Thyroid gland (tissue), 4 donors: ENCODE measurements at regions not wholly inside any gene's neighbourhood (a gene's known extent, or its start where the extent isn't known, plus 50 kb on each side); places are given as distances from the start of the nearest gene placed in this dataset.

Experiments
- CTCF ChIP-seq, 6 experiments: fragments of 200-600 bp in 3 of 6; fragments of 450-650 bp in 3 of 6; sonication (generic) in 3 of 6; IDR thresholded peaks; one replicate each; pipeline ENCODE4 v1.5.1; 2016 to 2019; ENCODE audit warnings: antibody characterized with exemption in 6 of 6, mild to moderate bottlenecking in 2 of 6, inconsistent platforms in 1 of 6, moderate library complexity in 1 of 6
- POLR2A ChIP-seq, 2 donors: fragments of 450-650 bp; IDR thresholded peaks; one replicate each; pipeline ENCODE4 v1.6.1; 2017; ENCODE audit warnings: antibody characterized with exemption in 2 of 2, mild to moderate bottlenecking in 2 of 2, moderate library complexity in 1 of 2

- no peak for TF ChIP-seq CTCF (IDR thresholded peaks at IDR 0.05)
- no peak for TF ChIP-seq POLR2A (IDR thresholded peaks at IDR 0.05)
These were observed 541.9 kb upstream of the ANO5 start for GRCh38 chr11:21650961-21651360.
